IMR-90 (cell line): ENCODE measurements at regions not wholly inside any gene's neighbourhood (a gene's known extent, or its start where the extent isn't known, plus 50 kb on each side); places are given as distances from the start of the nearest gene placed in this dataset.

Experiments used
- ATAC-seq: fragments of 200-7000 bp; cut with Tn5 transposase; 2 replicates; pipeline ENCODE4 v1.9.1; 2020; ENCODE audit warnings: low read depth, mild to moderate bottlenecking, moderate library complexity
- BruUV-seq: library from RNA; stranded (reverse); fragments of 400-500 nt; replicated peaks from 2 replicates; lab custom pipeline; 2021; lab: Mats Ljungman, UMichigan
- CTCF ChIA-PET: fragments of 300-600 bp; formaldehyde crosslinking; extraction: SDS; loops from one replicate; lab custom pipeline; 2021; ENCODE audit warnings: antibody characterized with exemption; lab: Yijun Ruan, JAX
- POLR2A ChIA-PET: fragments of 300-600 bp; sonication (Branson Sonifier 250); formaldehyde crosslinking; loops from one replicate; lab custom pipeline; 2022; ENCODE audit warnings: antibody characterized with exemption; ENCODE audit not compliant: unreplicated experiment; lab: Charles Lee
- DNase-seq: peaks from one replicate; pipeline ENCODE4 v3.0.0; 2013
- H2AFZ ChIP-seq: replicated peaks from 2 replicates; pipeline ENCODE3; 2013; ENCODE audit warnings: low read length, mild to moderate bottlenecking; ENCODE audit not compliant: poor library complexity
- H2AK5ac ChIP-seq: 2 replicates; pipeline ENCODE4 v1.6.1; 2013; ENCODE audit warnings: low read depth, low read length, inconsistent platforms
- H2AK9ac ChIP-seq: replicated peaks from 2 replicates; pipeline ENCODE3; 2013; ENCODE audit warnings: mild to moderate bottlenecking, low read depth, low read length, moderate library complexity; ENCODE audit not compliant: poor library complexity
- H2BK120ac ChIP-seq: 2 replicates; pipeline ENCODE4 v1.6.1; 2013; ENCODE audit warnings: low read depth, low read length, inconsistent platforms
- H2BK15ac ChIP-seq: 3 replicates; pipeline ENCODE4 v1.6.1; 2013; ENCODE audit warnings: low read depth, low read length, inconsistent platforms
- H2BK20ac ChIP-seq: 2 replicates; pipeline ENCODE4 v1.6.1; 2013; ENCODE audit warnings: low read depth, mild to moderate bottlenecking, inconsistent platforms, low read length, moderate library complexity
- H2BK5ac ChIP-seq: 2 replicates; pipeline ENCODE4 v1.6.1; 2013; ENCODE audit warnings: mild to moderate bottlenecking, low read depth, low read length, inconsistent platforms; ENCODE audit not compliant: poor library complexity, severe bottlenecking
- H3K14ac ChIP-seq: replicated peaks from 2 replicates; pipeline ENCODE4 v1.6.1; 2013; ENCODE audit warnings: low read depth, low read length, inconsistent platforms
- H3K18ac ChIP-seq: 2 replicates; pipeline ENCODE4 v1.6.1; 2013; ENCODE audit warnings: low read depth, low read length, control low read depth
- H3K23ac ChIP-seq: 2 replicates; pipeline ENCODE4 v1.6.1; 2013; ENCODE audit warnings: low read depth, low read length, inconsistent platforms
- H3K27ac ChIP-seq: 2 replicates; pipeline ENCODE4 v1.5.1; 2013; ENCODE audit warnings: mild to moderate bottlenecking, control low read depth, low read length; ENCODE audit not compliant: insufficient read depth
- H3K27me3 ChIP-seq: 2 replicates; pipeline ENCODE4 v1.6.1; 2013; ENCODE audit warnings: low read length; ENCODE audit not compliant: control insufficient read depth, insufficient read depth
- H3K36me3 ChIP-seq: 2 replicates; pipeline ENCODE4 v1.6.1; 2013; ENCODE audit warnings: low read length, mixed read lengths; ENCODE audit not compliant: control insufficient read depth, insufficient read depth
- H3K4ac ChIP-seq: 2 replicates; pipeline ENCODE4 v1.6.1; 2013; ENCODE audit warnings: low read depth, low read length, inconsistent platforms
- H3K4me1 ChIP-seq: 2 replicates; pipeline ENCODE4 v1.6.1; 2013; ENCODE audit warnings: low read length, mixed read lengths; ENCODE audit not compliant: control insufficient read depth, insufficient read depth
- H3K4me2 ChIP-seq: 2 replicates; pipeline ENCODE4 v1.6.1; 2013; ENCODE audit warnings: low read depth, mild to moderate bottlenecking, control low read depth, low read length, moderate library complexity
- H3K4me3 ChIP-seq: 2 replicates; pipeline ENCODE4 v1.5.1; 2013; ENCODE audit warnings: low read depth, mild to moderate bottlenecking, control low read depth, low read length, moderate library complexity; ENCODE audit not compliant: insufficient read depth
- H3K56ac ChIP-seq: 2 replicates; pipeline ENCODE4 v1.6.1; 2013; ENCODE audit warnings: low read length, inconsistent platforms; ENCODE audit not compliant: insufficient read depth; ENCODE audit errors: extremely low read depth
- H3K79me1 ChIP-seq, 2 experiments: 2 replicates each; pipeline ENCODE4 v1.6.1; 2013; ENCODE audit warnings: low read length in 2 of 2, inconsistent platforms in 1 of 2, low read depth in 1 of 2
- H3K9ac ChIP-seq: 2 replicates; pipeline ENCODE4 v1.6.1; 2013; ENCODE audit warnings: low read depth, low read length, control low read depth
- H3K9me1 ChIP-seq: 2 replicates; pipeline ENCODE4 v1.6.1; 2013; ENCODE audit warnings: low read length, inconsistent platforms; ENCODE audit not compliant: insufficient read depth
- H3K9me3 ChIP-seq: 2 replicates; pipeline ENCODE4 v1.6.1; 2013; ENCODE audit warnings: low read length; ENCODE audit not compliant: control insufficient read depth, insufficient read depth
- H4K20me1 ChIP-seq: 2 replicates; pipeline ENCODE4 v1.6.1; 2013; ENCODE audit warnings: low read length, inconsistent platforms; ENCODE audit not compliant: insufficient read depth
- H4K5ac ChIP-seq: 2 replicates; pipeline ENCODE4 v1.6.1; 2013; ENCODE audit warnings: mild to moderate bottlenecking, low read depth, low read length, control low read depth
- H4K8ac ChIP-seq, 2 experiments: 2 replicates each; pipeline ENCODE4 v1.6.1; 2013; ENCODE audit warnings: low read depth in 2 of 2, low read length in 2 of 2, control low read depth in 1 of 2, inconsistent platforms in 1 of 2
- H4K91ac ChIP-seq: 2 replicates; pipeline ENCODE4 v1.6.1; 2013; ENCODE audit warnings: low read depth, low read length, inconsistent platforms; ENCODE audit not compliant: insufficient read depth
- CEBPB ChIP-seq: IDR thresholded peaks from 2 replicates; pipeline ENCODE4 v1.6.1; 2012; ENCODE audit warnings: low read depth, low read length, improper control_type of control experiment
- CHD1 ChIP-seq: IDR thresholded peaks from 2 replicates; pipeline ENCODE4 v1.6.1; 2012; ENCODE audit warnings: low read depth, low read length, improper control_type of control experiment
- CTCF ChIP-seq: conservative IDR thresholded peaks from 2 replicates; pipeline ENCODE4 v1.5.1; 2012; ENCODE audit warnings: mild to moderate bottlenecking, low read depth, low read length, improper control_type of control experiment
- FOS ChIP-seq: fragments of 150-350 bp; IDR thresholded peaks from 2 replicates; pipeline ENCODE4 v1.6.1; 2016; ENCODE audit warnings: low read depth, low read length
- MAFK ChIP-seq: IDR thresholded peaks from 2 replicates; pipeline ENCODE4 v1.6.1; 2012; ENCODE audit warnings: low read depth, low read length, improper control_type of control experiment
- MAZ ChIP-seq: IDR thresholded peaks from 2 replicates; pipeline ENCODE4 v1.6.1; 2012; ENCODE audit warnings: low read depth, mild to moderate bottlenecking, low read length, improper control_type of control experiment, moderate library complexity, borderline replicate concordance
- MXI1 ChIP-seq: IDR thresholded peaks from 2 replicates; pipeline ENCODE4 v1.6.1; 2012; ENCODE audit warnings: low read depth, mild to moderate bottlenecking, low read length, moderate library complexity, borderline replicate concordance
- NFE2L2 ChIP-seq: fragments of 150-350 bp; IDR thresholded peaks from 2 replicates; pipeline ENCODE4 v1.6.1; 2016; ENCODE audit warnings: low read depth, mild to moderate bottlenecking, low read length
- POLR2A ChIP-seq: IDR thresholded peaks from 2 replicates; pipeline ENCODE4 v1.6.1; 2012; ENCODE audit warnings: mild to moderate bottlenecking, low read depth, low read length
- RAD21 ChIP-seq: IDR thresholded peaks from 2 replicates; pipeline ENCODE4 v1.6.1; 2012; ENCODE audit warnings: low read length, improper control_type of control experiment
- RFX5 ChIP-seq: IDR thresholded peaks from 2 replicates; pipeline ENCODE4 v1.8.0; 2012; ENCODE audit warnings: low read depth, mild to moderate bottlenecking, low read length, moderate library complexity
- WGBS, 2 experiments: methylation state at CpG; one replicate each; pipeline versions ENCODE4 v1.1.5 to v1.1.7; 2013; ENCODE audit warnings: missing lambda C conversion rate in 2 of 2; ENCODE audit not compliant: insufficient read length in 1 of 2; ENCODE audit errors: extremely low coverage in 2 of 2; 5-methylcytosine and 5-hydroxymethylcytosine counted together
- dilution Hi-C: fragments of 300-500 bp; cut with HindIII; formaldehyde crosslinking; loops from one replicate; pipeline ENCODE4 v1.14.3; 2018; ENCODE audit warnings: low sequenced_read_pairs; ENCODE audit not compliant: unreplicated experiment
- in situ Hi-C: fragments of 300-500 bp; cut with MboI; formaldehyde crosslinking; loops from 3 replicates; pipeline ENCODE4 v1.14.3; 2019; ENCODE audit warnings: low sequenced_read_pairs, inconsistent platforms, mixed read lengths
- intact Hi-C: fragments of 100-400 bp; cut with micrococcal nuclease; formaldehyde crosslinking; loops from 2 replicates; pipeline ENCODE4 v1.10.0; 2022

GRCh38 chr7:79810916-79811315 lies 323.7 kb upstream of the GNAI1 start:
- H2AFZ ChIP-seq: no peak overlapping the region
- no peak overlapping the region for H4K8ac ChIP-seq
- no peak overlapping the region; the same call in 1 of the 2 replicates for H2BK120ac ChIP-seq
- WGBS, 2 experiments: no CpG with 5 or more reads among the region's 2 CpGs
- no peaks in the 10 kb centered on the region for H3K27me3 ChIP-seq
- no peak overlapping the region for H4K91ac ChIP-seq
- H2AK5ac ChIP-seq: no peak overlapping the region
- no peak overlapping the region for H2BK20ac ChIP-seq
- no peak overlapping the region for H3K4ac ChIP-seq
- H3K9me1 ChIP-seq: no peaks in the 10 kb centered on the region
- no peak overlapping the region for H3K14ac ChIP-seq
- no peaks in the 10 kb centered on the region for H4K20me1 ChIP-seq
- ChIA-PET POLR2A (no interaction called here), CTCF (no interaction called here)
- TF ChIP-seq FOS (no peak), MAFK (no peak), MXI1 (no peak), CTCF (no peak), MAZ (no peak), CHD1 (no peak), NFE2L2 (no peak), POLR2A (no peak), RAD21 (no peak), RFX5 (no peak), CEBPB (no peak)
- no peak overlapping the region for H3K4me3 ChIP-seq
- dilution Hi-C loops (no loop called here), intact Hi-C loops (no loop called here), in situ Hi-C loops (loop anchor here (10.0 kb wide), 1 partner anchor 214 kb away; no protein-coding TSS in a partner anchor)
- no peak overlapping the region for H3K4me2 ChIP-seq
- peak overlapping the region; percentile 8 for H2BK5ac ChIP-seq
- no peaks in the 10 kb centered on the region for H3K79me1 ChIP-seq
- no peaks in the 10 kb centered on the region for H3K9me3 ChIP-seq
- no peak overlapping the region for H3K56ac ChIP-seq
- no peak overlapping the region for H2BK15ac ChIP-seq
- no peak overlapping the region for H3K23ac ChIP-seq
- ATAC-seq (no peak), DNase-seq (peak; percentile 45)
- no TSS peak for BruUV-seq
- no peak overlapping the region for H4K5ac ChIP-seq
- H3K27ac ChIP-seq: no peak overlapping the region
- peak overlapping the region; percentile 52; the same call in 1 of the 2 replicates for H3K18ac ChIP-seq
- H2AK9ac ChIP-seq: no peak overlapping the region
- no peak overlapping the region for H3K9ac ChIP-seq
- no peaks in the 10 kb centered on the region; the same call in 1 of the 2 replicates for H3K4me1 ChIP-seq
- H3K36me3 ChIP-seq: no peaks in the 10 kb centered on the region
